ENCODE measurements at regions not wholly inside any gene's neighbourhood (a gene's known extent, or its start where the extent isn't known, plus 50 kb on each side); places are given as distances from the start of the nearest gene placed in this dataset.

DNA sequence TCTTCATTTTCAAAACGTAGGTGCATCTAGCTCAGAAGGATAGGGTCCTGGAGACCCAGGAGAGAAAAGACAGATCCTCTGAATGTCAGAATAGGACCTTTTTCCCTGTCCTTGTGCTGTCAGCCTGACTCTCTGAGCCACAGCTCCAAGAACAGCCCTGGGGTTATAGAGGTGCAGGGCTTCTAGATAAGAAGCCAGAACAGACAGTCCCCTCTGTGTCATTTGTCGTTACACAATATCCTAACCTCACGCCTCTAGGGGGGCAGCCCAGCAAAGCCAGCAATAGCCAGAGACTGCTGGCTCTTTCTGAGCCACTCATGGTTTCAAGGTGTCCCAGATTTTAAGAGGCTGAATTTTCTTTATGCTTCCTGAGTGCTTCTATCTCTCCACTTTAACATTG, 153.2 kb upstream of the THBS1 start:
- no peaks in the 10 kb centered on the region for H3K36me3 ChIP-seq (ENCODE audit: control insufficient read depth, insufficient read depth, low read length)
- H3K27me3 ChIP-seq (ENCODE audit: control insufficient read depth, insufficient read depth, low read length) = no peaks in the 10 kb centered on the region
- no peaks in the 10 kb centered on the region for H3K4me1 ChIP-seq (ENCODE audit: control insufficient read depth, insufficient read depth, low read length)
- no peaks in the 10 kb centered on the region for H3K9me3 ChIP-seq (ENCODE audit: control insufficient read depth, insufficient read depth, low read depth, low read length)
- no peak overlapping the region for H3K27ac ChIP-seq (ENCODE audit: low read depth, low read length)
- H3K9ac ChIP-seq (ENCODE audit: low read length) = no peak overlapping the region
- H3K4me3 ChIP-seq (ENCODE audit: low read depth, low read length) = no peak overlapping the region

DNA sequence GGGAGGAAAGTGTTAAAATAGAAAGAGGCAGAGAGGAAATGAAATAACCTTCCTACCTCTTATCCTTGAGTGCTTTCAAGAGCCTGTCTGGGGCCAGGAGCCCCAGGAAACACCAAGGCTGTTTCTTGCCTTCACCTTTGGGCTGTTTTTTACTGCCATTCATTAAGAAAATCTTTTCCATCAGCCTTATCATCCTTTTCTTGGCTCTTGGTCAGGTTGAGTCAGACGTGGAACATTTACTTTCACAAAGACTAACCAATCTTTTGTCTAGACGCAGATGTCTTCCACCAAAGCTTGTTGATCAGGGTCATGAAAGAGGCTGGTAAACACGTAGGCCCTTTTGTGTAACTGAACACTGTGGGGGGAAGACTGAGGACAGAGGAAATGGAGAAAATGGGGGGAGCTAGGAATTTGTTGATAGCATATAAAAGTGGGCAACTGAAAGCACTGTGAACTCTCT, 151.0 kb upstream of the THBS1 start:
- peaks cover 6% of the 10 kb centered on the region; the same call in 1 of the 2 replicates for H3K4me1 ChIP-seq (ENCODE audit: control insufficient read depth, insufficient read depth, low read length)
- H3K27me3 ChIP-seq (ENCODE audit: control insufficient read depth, insufficient read depth, low read length) = no peaks in the 10 kb centered on the region
- no peak overlapping the region for H3K4me3 ChIP-seq (ENCODE audit: low read depth, low read length)
- no peaks in the 10 kb centered on the region for H3K9me3 ChIP-seq (ENCODE audit: control insufficient read depth, insufficient read depth, low read depth, low read length)
- H3K9ac ChIP-seq (ENCODE audit: low read length) = no peak overlapping the region
- no peaks in the 10 kb centered on the region for H3K36me3 ChIP-seq (ENCODE audit: control insufficient read depth, insufficient read depth, low read length)
- no peak overlapping the region for H3K27ac ChIP-seq (ENCODE audit: low read depth, low read length)

DNA sequence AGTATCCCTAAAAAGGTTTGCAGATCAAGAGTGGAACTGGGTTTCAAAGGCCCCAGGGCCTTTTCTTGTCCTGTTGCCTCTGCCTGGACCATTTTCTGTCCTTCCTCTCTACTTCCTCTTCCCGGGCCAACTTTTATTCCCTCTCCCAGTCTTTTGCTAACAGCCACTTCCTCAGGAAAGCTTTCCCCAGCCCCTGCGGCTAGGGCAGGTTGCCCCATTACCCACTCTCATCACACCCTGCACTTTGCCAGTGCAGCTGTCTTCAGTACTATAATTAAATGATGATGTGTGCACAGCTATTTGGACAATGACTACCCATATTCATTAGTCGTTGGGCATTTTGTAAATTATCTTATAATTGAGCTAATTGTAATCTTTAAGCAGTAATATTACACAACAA, 150.5 kb upstream of the THBS1 start:
- Histone ChIP-seq H3K36me3 (ENCODE audit: control insufficient read depth, insufficient read depth, low read length) (no peaks in the 10 kb centered on the region), H3K9ac (ENCODE audit: low read length) (no peak overlapping the region), H3K27ac (ENCODE audit: low read depth, low read length) (no peak overlapping the region), H3K4me1 (ENCODE audit: control insufficient read depth, insufficient read depth, low read length) (peaks cover 8% of the 10 kb centered on the region), H3K9me3 (ENCODE audit: control insufficient read depth, insufficient read depth, low read depth, low read length) (no peaks in the 10 kb centered on the region), H3K4me3 (ENCODE audit: low read depth, low read length) (no peak overlapping the region), H3K27me3 (ENCODE audit: control insufficient read depth, insufficient read depth, low read length) (no peaks in the 10 kb centered on the region)

DNA sequence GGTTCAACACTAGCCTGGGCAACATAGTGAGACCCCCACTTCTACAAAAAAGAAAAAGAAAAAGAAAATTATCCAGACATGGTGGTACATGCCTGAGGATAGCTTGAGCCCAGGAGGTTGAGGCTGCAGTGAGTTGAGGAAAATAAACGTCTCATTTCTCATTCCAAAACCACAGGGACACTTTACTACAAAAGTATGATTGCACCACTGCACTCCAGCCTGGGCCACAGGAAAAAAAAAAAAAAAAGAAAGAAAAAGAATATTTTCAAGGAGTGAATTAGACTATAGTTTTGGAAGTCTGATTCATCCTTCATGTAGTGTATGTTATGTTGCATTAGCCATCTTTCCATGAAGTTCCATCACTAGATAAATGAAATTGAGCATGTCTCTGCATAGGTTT, 149.5 kb upstream of the THBS1 start:
- Histone ChIP-seq H3K4me3 (ENCODE audit: low read depth, low read length) (no peak overlapping the region), H3K36me3 (ENCODE audit: control insufficient read depth, insufficient read depth, low read length) (no peaks in the 10 kb centered on the region), H3K9me3 (ENCODE audit: control insufficient read depth, insufficient read depth, low read depth, low read length) (no peaks in the 10 kb centered on the region), H3K4me1 (ENCODE audit: control insufficient read depth, insufficient read depth, low read length) (peaks cover 13% of the 10 kb centered on the region), H3K27me3 (ENCODE audit: control insufficient read depth, insufficient read depth, low read length) (no peaks in the 10 kb centered on the region), H3K27ac (ENCODE audit: low read depth, low read length) (no peak overlapping the region), H3K9ac (ENCODE audit: low read length) (no peak overlapping the region)

DNA sequence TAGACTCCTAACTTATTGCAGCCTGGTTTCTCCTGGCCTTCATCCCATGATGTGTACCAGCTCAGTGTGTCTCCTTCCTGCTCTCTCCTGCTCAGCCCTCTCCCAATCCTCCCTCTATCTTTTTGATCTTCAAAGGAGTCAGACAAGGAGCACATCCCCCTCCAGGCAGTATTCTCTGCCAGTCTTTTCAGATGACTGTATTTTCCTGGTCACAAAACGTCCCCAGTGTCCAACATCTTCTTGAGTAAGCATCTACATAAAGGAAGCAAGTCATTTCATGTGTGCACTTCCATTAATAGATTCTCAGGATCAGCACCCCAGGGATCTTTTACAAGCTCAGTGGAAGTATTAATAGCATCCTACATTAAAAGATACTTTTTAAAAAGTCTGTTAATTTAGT, 148.9 kb upstream of the THBS1 start:
- Histone ChIP-seq H3K27me3 (ENCODE audit: control insufficient read depth, insufficient read depth, low read length) (no peaks in the 10 kb centered on the region), H3K4me3 (ENCODE audit: low read depth, low read length) (no peak overlapping the region), H3K9me3 (ENCODE audit: control insufficient read depth, insufficient read depth, low read depth, low read length) (no peaks in the 10 kb centered on the region), H3K4me1 (ENCODE audit: control insufficient read depth, insufficient read depth, low read length) (peaks cover 13% of the 10 kb centered on the region), H3K27ac (ENCODE audit: low read depth, low read length) (no peak overlapping the region), H3K36me3 (ENCODE audit: control insufficient read depth, insufficient read depth, low read length) (no peaks in the 10 kb centered on the region), H3K9ac (ENCODE audit: low read length) (no peak overlapping the region)

DNA sequence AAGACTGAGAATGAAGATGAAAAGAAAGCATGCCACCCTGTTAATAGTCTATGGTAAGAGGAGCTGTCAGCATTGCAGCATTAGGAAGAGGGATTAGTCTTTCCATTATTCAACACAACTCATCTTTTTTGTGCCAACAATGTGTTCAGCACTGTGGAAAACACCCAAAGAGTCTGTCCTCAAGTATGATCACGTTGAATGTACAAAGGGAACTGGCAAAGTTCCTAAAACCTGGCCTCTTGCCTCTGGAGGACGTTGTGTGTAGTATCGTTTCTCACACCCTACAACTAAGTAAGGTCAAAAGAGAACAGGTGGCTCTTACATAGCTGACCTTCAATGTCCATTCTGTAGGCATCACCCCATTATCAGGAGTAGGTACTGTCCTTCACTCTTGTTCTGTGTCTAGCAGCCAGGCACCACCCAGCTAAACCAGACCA, 147.9 kb upstream of the THBS1 start:
- no peak overlapping the region for H3K4me3 ChIP-seq (ENCODE audit: low read depth, low read length)
- H3K27ac ChIP-seq (ENCODE audit: low read depth, low read length) = no peak overlapping the region
- no peaks in the 10 kb centered on the region for H3K9me3 ChIP-seq (ENCODE audit: control insufficient read depth, insufficient read depth, low read depth, low read length)
- no peaks in the 10 kb centered on the region for H3K27me3 ChIP-seq (ENCODE audit: control insufficient read depth, insufficient read depth, low read length)
- no peaks in the 10 kb centered on the region for H3K36me3 ChIP-seq (ENCODE audit: control insufficient read depth, insufficient read depth, low read length)
- no peak overlapping the region for H3K9ac ChIP-seq (ENCODE audit: low read length)
- peaks cover 13% of the 10 kb centered on the region for H3K4me1 ChIP-seq (ENCODE audit: control insufficient read depth, insufficient read depth, low read length)

DNA sequence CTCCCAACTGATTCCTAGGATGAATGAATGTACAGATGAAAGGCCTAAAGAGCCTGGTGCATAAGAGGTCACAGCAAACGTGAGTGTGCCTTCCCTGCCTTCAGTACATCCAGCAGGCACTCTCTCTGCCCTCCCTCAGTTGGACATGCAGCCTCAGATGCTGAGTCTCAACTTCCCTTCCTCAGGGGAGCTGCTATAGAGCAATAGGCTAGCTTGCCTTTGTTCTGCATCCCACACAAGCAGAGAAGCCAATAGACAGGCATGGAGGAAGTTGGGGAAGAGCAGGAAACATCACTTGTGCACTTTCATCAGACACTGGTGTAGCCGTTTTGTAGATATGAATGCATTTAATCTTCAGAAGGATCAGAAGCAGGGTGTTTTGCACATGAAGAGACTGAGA, 147.5 kb upstream of the THBS1 start:
- peaks cover 13% of the 10 kb centered on the region for H3K4me1 ChIP-seq (ENCODE audit: control insufficient read depth, insufficient read depth, low read length)
- H3K27me3 ChIP-seq (ENCODE audit: control insufficient read depth, insufficient read depth, low read length) = no peaks in the 10 kb centered on the region
- no peak overlapping the region for H3K27ac ChIP-seq (ENCODE audit: low read depth, low read length)
- no peak overlapping the region for H3K4me3 ChIP-seq (ENCODE audit: low read depth, low read length)
- H3K9ac ChIP-seq (ENCODE audit: low read length) = no peak overlapping the region
- no peaks in the 10 kb centered on the region for H3K9me3 ChIP-seq (ENCODE audit: control insufficient read depth, insufficient read depth, low read depth, low read length)
- H3K36me3 ChIP-seq (ENCODE audit: control insufficient read depth, insufficient read depth, low read length) = no peaks in the 10 kb centered on the region

DNA sequence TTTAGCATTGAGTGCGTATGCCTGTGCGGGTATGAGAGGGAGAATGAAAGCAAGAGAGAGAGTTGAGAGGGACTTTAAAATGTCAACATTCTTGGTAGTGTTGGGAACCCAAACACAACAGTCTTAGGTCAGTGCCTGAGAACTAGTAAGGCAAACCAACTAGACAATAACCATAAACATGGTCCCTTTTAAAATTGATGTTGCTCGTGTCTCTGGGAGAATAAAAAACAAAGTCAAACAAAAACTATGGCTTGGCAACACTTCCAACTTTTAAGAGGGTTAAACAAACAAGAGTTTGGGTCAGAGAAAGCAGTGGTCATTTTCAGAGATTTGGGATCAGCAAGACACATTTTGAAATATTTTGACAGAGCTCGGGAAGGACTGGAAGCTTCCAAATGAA, 146.7 kb upstream of the THBS1 start:
- Histone ChIP-seq H3K4me3 (ENCODE audit: low read depth, low read length) (no peak overlapping the region), H3K27ac (ENCODE audit: low read depth, low read length) (no peak overlapping the region), H3K4me1 (ENCODE audit: control insufficient read depth, insufficient read depth, low read length) (peaks cover 13% of the 10 kb centered on the region), H3K27me3 (ENCODE audit: control insufficient read depth, insufficient read depth, low read length) (no peaks in the 10 kb centered on the region), H3K36me3 (ENCODE audit: control insufficient read depth, insufficient read depth, low read length) (no peaks in the 10 kb centered on the region), H3K9me3 (ENCODE audit: control insufficient read depth, insufficient read depth, low read depth, low read length) (no peaks in the 10 kb centered on the region), H3K9ac (ENCODE audit: low read length) (no peak overlapping the region)

DNA sequence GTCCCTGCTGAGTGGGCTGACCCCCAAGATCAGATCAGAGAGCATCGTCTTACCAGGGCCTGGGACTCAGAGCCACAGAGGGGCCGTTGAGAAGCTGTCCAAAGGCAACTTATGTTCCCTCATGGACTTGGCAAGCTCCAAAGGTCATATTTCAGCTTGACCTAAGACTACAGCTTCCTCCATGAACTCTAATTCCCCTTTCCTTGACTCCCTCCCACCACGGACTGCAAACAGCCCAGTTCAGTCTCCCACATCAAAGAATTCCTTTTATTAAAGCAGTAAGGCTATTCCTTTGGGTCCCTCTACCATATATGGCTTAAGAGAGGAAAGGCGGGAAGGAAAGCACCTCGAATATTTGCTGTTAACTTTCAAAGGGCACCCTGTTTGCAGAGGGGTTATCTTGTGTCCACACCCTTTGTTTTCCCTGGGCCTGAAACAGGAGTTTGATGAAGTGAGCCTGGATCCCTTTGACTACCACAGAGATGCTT, 146.1 kb upstream of the THBS1 start:
- Histone ChIP-seq H3K9me3 (ENCODE audit: control insufficient read depth, insufficient read depth, low read depth, low read length) (no peaks in the 10 kb centered on the region), H3K4me3 (ENCODE audit: low read depth, low read length) (no peak overlapping the region), H3K27ac (ENCODE audit: low read depth, low read length) (no peak overlapping the region), H3K36me3 (ENCODE audit: control insufficient read depth, insufficient read depth, low read length) (no peaks in the 10 kb centered on the region), H3K9ac (ENCODE audit: low read length) (no peak overlapping the region), H3K4me1 (ENCODE audit: control insufficient read depth, insufficient read depth, low read length) (peaks cover 13% of the 10 kb centered on the region), H3K27me3 (ENCODE audit: control insufficient read depth, insufficient read depth, low read length) (no peaks in the 10 kb centered on the region)

DNA sequence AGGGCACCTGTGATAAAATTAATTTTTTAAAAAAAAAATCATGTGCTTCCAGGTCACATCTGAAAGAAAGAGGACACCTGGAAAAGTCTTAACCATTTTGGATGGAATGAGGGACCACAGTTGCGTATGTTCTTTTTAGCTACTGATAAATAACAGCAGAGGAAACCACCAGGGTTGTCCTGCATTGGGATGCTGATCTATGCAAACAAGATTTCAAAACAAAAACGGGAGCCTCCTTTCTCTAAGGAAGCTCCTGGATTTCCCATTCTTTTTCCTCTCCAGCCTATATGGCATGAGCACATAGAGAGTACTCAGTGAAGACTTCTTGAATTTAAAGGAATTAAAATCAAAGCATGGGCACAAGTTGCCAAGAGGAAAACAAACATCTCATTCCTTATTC, 145.6 kb upstream of the THBS1 start:
- H3K4me3 ChIP-seq (ENCODE audit: low read depth, low read length) = no peak overlapping the region
- H3K27me3 ChIP-seq (ENCODE audit: control insufficient read depth, insufficient read depth, low read length) = no peaks in the 10 kb centered on the region
- H3K4me1 ChIP-seq (ENCODE audit: control insufficient read depth, insufficient read depth, low read length) = peaks cover 13% of the 10 kb centered on the region
- H3K9me3 ChIP-seq (ENCODE audit: control insufficient read depth, insufficient read depth, low read depth, low read length) = no peaks in the 10 kb centered on the region
- H3K9ac ChIP-seq (ENCODE audit: low read length) = no peak overlapping the region
- no peaks in the 10 kb centered on the region for H3K36me3 ChIP-seq (ENCODE audit: control insufficient read depth, insufficient read depth, low read length)
- H3K27ac ChIP-seq (ENCODE audit: low read depth, low read length) = no peak overlapping the region

DNA sequence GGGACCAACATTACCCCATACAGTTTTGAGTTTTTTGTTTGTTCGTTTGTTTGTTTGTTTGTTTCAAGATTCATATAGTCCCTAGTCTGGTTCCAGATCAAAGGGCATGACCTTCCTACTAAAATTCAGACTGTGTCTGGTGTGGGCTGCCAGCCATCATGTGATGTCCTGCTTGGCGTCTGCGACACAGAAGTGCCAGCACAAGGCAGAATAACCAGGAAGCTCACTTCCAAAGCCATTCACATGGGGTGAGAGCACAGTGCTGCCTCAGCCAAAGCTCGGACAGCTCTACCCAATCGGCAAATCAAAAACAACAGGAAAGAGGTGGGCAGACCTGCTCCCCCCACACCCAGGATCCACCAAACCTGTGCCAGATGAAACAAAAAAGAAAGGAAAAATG, 142.6 kb upstream of the THBS1 start:
- Histone ChIP-seq H3K27ac (ENCODE audit: low read depth, low read length) (no peak overlapping the region), H3K4me1 (ENCODE audit: control insufficient read depth, insufficient read depth, low read length) (peaks cover 13% of the 10 kb centered on the region), H3K9me3 (ENCODE audit: control insufficient read depth, insufficient read depth, low read depth, low read length) (no peaks in the 10 kb centered on the region), H3K9ac (ENCODE audit: low read length) (no peak overlapping the region), H3K4me3 (ENCODE audit: low read depth, low read length) (no peak overlapping the region), H3K36me3 (ENCODE audit: control insufficient read depth, insufficient read depth, low read length) (no peaks in the 10 kb centered on the region), H3K27me3 (ENCODE audit: control insufficient read depth, insufficient read depth, low read length) (no peaks in the 10 kb centered on the region)

All from HUES6 (cell line).